Endodermal cell (in vitro differentiated cells): ENCODE measurements at regions not wholly inside any gene's neighbourhood (a gene's known extent, or its start where the extent isn't known, plus 50 kb on each side); places are given as distances from the start of the nearest gene placed in this dataset.

ENCODE experiments used
- DNase-seq: peaks from one replicate; pipeline ENCODE4 v3.0.0-alpha.2; 2017
- H3K27ac ChIP-seq: 2 replicates; pipeline ENCODE4 v1.5.1; 2013; ENCODE audit warnings: mild to moderate bottlenecking, low read depth, low read length, moderate library complexity
- H3K27me3 ChIP-seq: 2 replicates; pipeline ENCODE4 v1.6.1; 2013; ENCODE audit warnings: mild to moderate bottlenecking, low read length, moderate library complexity; ENCODE audit not compliant: insufficient read depth, control insufficient read depth, poor library complexity, severe bottlenecking
- H3K36me3 ChIP-seq: 2 replicates; pipeline ENCODE4 v1.7.0; 2013; ENCODE audit warnings: mild to moderate bottlenecking, low read length, moderate library complexity; ENCODE audit not compliant: control insufficient read depth, insufficient read depth
- H3K4me1 ChIP-seq: one replicate; pipeline ENCODE4 v1.7.0; 2013; ENCODE audit warnings: low read length; ENCODE audit not compliant: control insufficient read depth, insufficient read depth
- H3K4me3 ChIP-seq: 2 replicates; pipeline ENCODE4 v1.5.1; 2013; ENCODE audit warnings: mild to moderate bottlenecking, low read length, moderate library complexity
- H3K9ac ChIP-seq: 2 replicates; pipeline ENCODE4 v1.6.1; 2013; ENCODE audit warnings: mild to moderate bottlenecking, low read length, moderate library complexity; ENCODE audit not compliant: poor library complexity, severe bottlenecking; ENCODE audit errors: extremely low read depth
- H3K9me3 ChIP-seq: 2 replicates; pipeline ENCODE4 v1.6.1; 2013; ENCODE audit warnings: mild to moderate bottlenecking, low read length, moderate library complexity; ENCODE audit not compliant: control insufficient read depth
- H3K27ac Mint-ChIP-seq: 2 replicates; pipeline ENCODE4 v1.8.0; 2020; ENCODE audit warnings: mixed read lengths
- H3K27me3 Mint-ChIP-seq: 2 replicates; pipeline ENCODE4 v1.8.0; 2021; ENCODE audit warnings: mild to moderate bottlenecking, mixed read lengths; ENCODE audit not compliant: insufficient read depth
- H3K36me3 Mint-ChIP-seq: 2 replicates; pipeline ENCODE4 v1.8.0; 2020; ENCODE audit warnings: low read depth, mixed read lengths
- H3K4me1 Mint-ChIP-seq: 2 replicates; pipeline ENCODE4 v1.8.0; 2020; ENCODE audit warnings: mixed read lengths
- H3K4me3 Mint-ChIP-seq: 2 replicates; pipeline ENCODE4 v1.8.0; 2020; ENCODE audit warnings: mild to moderate bottlenecking, moderate library complexity, mixed read lengths
- H3K9me3 Mint-ChIP-seq: 2 replicates; pipeline ENCODE4 v1.8.0; 2020; ENCODE audit warnings: mild to moderate bottlenecking, mixed read lengths
- WGBS, 2 experiments: methylation state at CpG; one replicate each; pipeline versions ENCODE4 v1.1.5 to v1.1.7; 2013; ENCODE audit warnings: missing lambda C conversion rate in 2 of 2, mixed read lengths in 1 of 2; ENCODE audit not compliant: insufficient coverage in 1 of 2, insufficient read length in 1 of 2; 5-methylcytosine and 5-hydroxymethylcytosine counted together
- TF ChIP-seq, protein P1 (sequence below): fragments of 200-600 bp; sonication (generic); conservative IDR thresholded peaks from 2 replicates; pipeline ENCODE4 v1.5.0; 2021; ENCODE audit warnings: antibody characterized with exemption, mild to moderate bottlenecking

GRCh38 chr9:100679834-100680233 lies 102.0 kb downstream of the CAVIN4 start:
- Histone ChIP-seq H3K4me3 (no peak overlapping the region), H3K9me3 (no peaks in the 10 kb centered on the region), H3K36me3 (no peaks in the 10 kb centered on the region), H3K4me1 (no peaks in the 10 kb centered on the region), H3K9ac (no peak overlapping the region), H3K27me3 (no peaks in the 10 kb centered on the region), H3K27ac (no peak overlapping the region)
- 83% methylated on average over 2 of the region's 2 CpGs; no CpG with 5 or more reads in 1 of the 2 experiments for WGBS, 2 experiments
- H3K4me3 Mint-ChIP-seq = no peak overlapping the region
- no peak overlapping the region for H3K27ac Mint-ChIP-seq
- TF ChIP-seq, protein P1, sequence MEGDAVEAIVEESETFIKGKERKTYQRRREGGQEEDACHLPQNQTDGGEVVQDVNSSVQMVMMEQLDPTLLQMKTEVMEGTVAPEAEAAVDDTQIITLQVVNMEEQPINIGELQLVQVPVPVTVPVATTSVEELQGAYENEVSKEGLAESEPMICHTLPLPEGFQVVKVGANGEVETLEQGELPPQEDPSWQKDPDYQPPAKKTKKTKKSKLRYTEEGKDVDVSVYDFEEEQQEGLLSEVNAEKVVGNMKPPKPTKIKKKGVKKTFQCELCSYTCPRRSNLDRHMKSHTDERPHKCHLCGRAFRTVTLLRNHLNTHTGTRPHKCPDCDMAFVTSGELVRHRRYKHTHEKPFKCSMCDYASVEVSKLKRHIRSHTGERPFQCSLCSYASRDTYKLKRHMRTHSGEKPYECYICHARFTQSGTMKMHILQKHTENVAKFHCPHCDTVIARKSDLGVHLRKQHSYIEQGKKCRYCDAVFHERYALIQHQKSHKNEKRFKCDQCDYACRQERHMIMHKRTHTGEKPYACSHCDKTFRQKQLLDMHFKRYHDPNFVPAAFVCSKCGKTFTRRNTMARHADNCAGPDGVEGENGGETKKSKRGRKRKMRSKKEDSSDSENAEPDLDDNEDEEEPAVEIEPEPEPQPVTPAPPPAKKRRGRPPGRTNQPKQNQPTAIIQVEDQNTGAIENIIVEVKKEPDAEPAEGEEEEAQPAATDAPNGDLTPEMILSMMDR = no peak
- DNase-seq = no peak
- H3K4me1 Mint-ChIP-seq = peaks cover 2% of the 10 kb centered on the region
- H3K27me3 Mint-ChIP-seq = no peaks in the 10 kb centered on the region
- no peaks in the 10 kb centered on the region for H3K36me3 Mint-ChIP-seq
- no peaks in the 10 kb centered on the region for H3K9me3 Mint-ChIP-seq

DNA sequence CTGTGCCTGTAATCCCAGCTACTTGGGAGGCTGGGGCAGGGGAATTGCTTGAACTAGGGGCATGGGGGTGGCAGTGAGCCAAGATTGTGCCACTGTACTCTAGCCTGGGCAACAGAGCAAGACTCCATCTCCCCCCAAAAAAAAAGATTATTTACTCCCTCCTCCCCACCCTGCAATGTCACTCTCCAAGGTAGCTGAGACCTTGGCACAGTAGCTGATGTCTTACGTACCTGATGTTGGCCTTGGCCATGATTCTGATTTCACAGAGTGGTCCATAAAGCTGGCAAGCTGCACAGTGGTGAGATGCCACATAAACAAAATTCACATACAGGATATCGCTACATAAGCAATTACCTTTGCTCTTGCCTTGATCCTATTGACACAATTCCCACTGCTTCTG lies 108.5 kb downstream of the CAVIN4 start:
- Mint-ChIP-seq H3K27me3 (no peaks in the 10 kb centered on the region), H3K9me3 (peaks cover 9% of the 10 kb centered on the region), H3K27ac (no peak overlapping the region), H3K36me3 (no peaks in the 10 kb centered on the region), H3K4me3 (no peak overlapping the region), H3K4me1 (no peaks in the 10 kb centered on the region)
- no peaks in the 10 kb centered on the region for H3K36me3 ChIP-seq
- 85 to 93% methylated on average over 2 of the region's 2 CpGs for WGBS, 2 experiments
- peaks cover 6% of the 10 kb centered on the region for H3K9me3 ChIP-seq
- H3K27ac ChIP-seq = no peak overlapping the region
- DNase-seq = no peak
- H3K9ac ChIP-seq = no peak overlapping the region
- TF ChIP-seq, protein P1 = no peak
- no peaks in the 10 kb centered on the region for H3K4me1 ChIP-seq
- H3K27me3 ChIP-seq = no peaks in the 10 kb centered on the region
- H3K4me3 ChIP-seq = no peak overlapping the region

- no peaks in the 10 kb centered on the region for H3K4me1 Mint-ChIP-seq
- Histone ChIP-seq H3K9me3 (peaks cover 6% of the 10 kb centered on the region), H3K9ac (no peak overlapping the region), H3K36me3 (no peaks in the 10 kb centered on the region), H3K4me1 (no peaks in the 10 kb centered on the region), H3K4me3 (no peak overlapping the region), H3K27me3 (no peaks in the 10 kb centered on the region), H3K27ac (no peak overlapping the region)
- peaks cover 14% of the 10 kb centered on the region for H3K9me3 Mint-ChIP-seq
- no peak for DNase-seq
- H3K4me3 Mint-ChIP-seq = no peak overlapping the region
- TF ChIP-seq, protein P1 = no peak
- no peaks in the 10 kb centered on the region for H3K27me3 Mint-ChIP-seq
- 85 to 97% methylated on average over 3 of the region's 3 CpGs for WGBS, 2 experiments
- H3K36me3 Mint-ChIP-seq = no peaks in the 10 kb centered on the region
- H3K27ac Mint-ChIP-seq = no peak overlapping the region
Observed at GRCh38 chr9:100689635-100690034, 111.8 kb downstream of the CAVIN4 start.
